Amniotic stem cell (primary cell): ENCODE measurements at regions not wholly inside any gene's neighbourhood (a gene's known extent, or its start where the extent isn't known, plus 50 kb on each side); places are given as distances from the start of the nearest gene placed in this dataset.

Experiments
- DNase-seq: peaks from one replicate; lab custom pipeline; 2025; lab: John Stamatoyannopoulos, UW

- no peak for DNase-seq
Measured at GRCh38 chr16:72266836-72267235, 94.9 kb upstream of the PMFBP1 start.

- no peak for DNase-seq
Measured at GRCh38 chr16:72264771-72265170, 92.8 kb upstream of the PMFBP1 start.

GRCh38 chr16:72262711-72263110 lies 90.8 kb upstream of the PMFBP1 start:
- no peak for DNase-seq

GRCh38 chr16:72261127-72261526 lies 89.2 kb upstream of the PMFBP1 start:
- no peak for DNase-seq

GRCh38 chr16:72256398-72257066 lies 84.6 kb upstream of the PMFBP1 start:
- DNase-seq: peak; percentile 29

- DNase-seq: no peak
Measured at GRCh38 chr16:72255786-72256185, 83.8 kb upstream of the PMFBP1 start.

- DNase-seq: no peak
Measured at GRCh38 chr16:72247821-72248253, 75.9 kb upstream of the PMFBP1 start.

- DNase-seq: no peak
Measured at GRCh38 chr16:72246423-72246822, 74.5 kb upstream of the PMFBP1 start.

GRCh38 chr16:72244853-72245252 lies 72.9 kb upstream of the PMFBP1 start:
- DNase-seq: no peak

- DNase-seq: no peak
Measured at GRCh38 chr16:72243621-72244020, 71.7 kb upstream of the PMFBP1 start.

GRCh38 chr16:72242757-72243156 lies 70.8 kb upstream of the PMFBP1 start:
- no peak for DNase-seq

- peak; percentile 46 for DNase-seq
Measured at GRCh38 chr16:72241930-72242329, 70.0 kb upstream of the PMFBP1 start.

GRCh38 chr16:72241008-72241407 lies 69.1 kb upstream of the PMFBP1 start:
- no peak for DNase-seq

GRCh38 chr16:72240466-72240865 lies 68.5 kb upstream of the PMFBP1 start:
- no peak for DNase-seq

GRCh38 chr16:72236866-72237265 lies 64.9 kb upstream of the PMFBP1 start:
- no peak for DNase-seq

GRCh38 chr16:72234387-72234786 lies 62.4 kb upstream of the PMFBP1 start:
- no peak for DNase-seq

- DNase-seq: no peak
Measured at GRCh38 chr16:72228014-72228413, 56.1 kb upstream of the PMFBP1 start.

- no peak for DNase-seq
Measured at GRCh38 chr16:72226136-72226535, 54.2 kb upstream of the PMFBP1 start.

GRCh38 chr16:72224260-72224768 lies 52.4 kb upstream of the PMFBP1 start:
- no peak for DNase-seq

- DNase-seq: no peak
Measured at GRCh38 chr16:72222503-72222902, 50.5 kb upstream of the PMFBP1 start.
